ENCODE measurements at regions not wholly inside any gene's neighbourhood (a gene's known extent, or its start where the extent isn't known, plus 50 kb on each side); places are given as distances from the start of the nearest gene placed in this dataset.

DNA sequence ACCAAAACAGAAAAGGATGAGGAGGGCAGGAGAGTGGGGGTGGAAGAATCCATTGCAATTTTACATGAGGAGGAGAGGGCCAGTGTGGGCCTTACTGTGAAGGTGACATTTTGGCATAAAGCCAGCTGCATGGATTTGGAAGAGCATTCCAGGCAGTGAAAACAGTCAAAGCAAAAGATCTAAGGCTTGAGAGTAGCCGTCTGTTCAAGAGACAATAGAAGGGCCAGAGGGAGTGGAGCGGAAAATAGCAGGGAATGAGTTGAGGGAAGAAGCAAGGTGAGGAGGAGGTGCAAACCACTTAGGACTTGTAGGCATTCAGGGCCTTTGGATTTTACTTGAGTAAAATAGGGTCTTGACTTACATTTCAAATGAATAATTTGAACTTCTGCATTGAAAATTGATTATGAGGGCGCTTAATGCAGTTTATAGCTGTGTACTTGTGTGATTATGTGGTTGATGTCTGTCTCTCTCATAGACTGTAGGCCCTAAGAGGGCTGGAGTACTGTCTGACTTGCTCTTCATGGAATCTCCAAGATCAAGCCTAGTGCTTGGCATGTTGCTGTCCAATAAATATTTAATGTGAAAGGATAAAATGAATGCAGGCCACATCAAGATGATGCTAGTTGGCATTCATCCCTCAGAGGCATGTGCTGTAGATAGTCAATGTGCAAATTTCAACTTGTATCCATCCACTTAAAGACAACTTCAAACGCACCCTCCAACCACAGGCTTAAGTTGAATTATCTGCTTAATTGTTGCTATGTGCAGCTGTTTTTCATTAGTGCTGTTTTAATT lies 772.1 kb upstream of the RBFOX1 start:
- DNase-seq: no peak

- no peak for DNase-seq
These were observed 774.0 kb upstream of the RBFOX1 start for GRCh38 chr16:6558661-6559060.

GRCh38 chr16:6558126-6558525 lies 774.5 kb upstream of the RBFOX1 start:
- no peak for DNase-seq

GRCh38 chr16:6557353-6558023 lies 775.2 kb upstream of the RBFOX1 start:
- no peak for DNase-seq

DNA sequence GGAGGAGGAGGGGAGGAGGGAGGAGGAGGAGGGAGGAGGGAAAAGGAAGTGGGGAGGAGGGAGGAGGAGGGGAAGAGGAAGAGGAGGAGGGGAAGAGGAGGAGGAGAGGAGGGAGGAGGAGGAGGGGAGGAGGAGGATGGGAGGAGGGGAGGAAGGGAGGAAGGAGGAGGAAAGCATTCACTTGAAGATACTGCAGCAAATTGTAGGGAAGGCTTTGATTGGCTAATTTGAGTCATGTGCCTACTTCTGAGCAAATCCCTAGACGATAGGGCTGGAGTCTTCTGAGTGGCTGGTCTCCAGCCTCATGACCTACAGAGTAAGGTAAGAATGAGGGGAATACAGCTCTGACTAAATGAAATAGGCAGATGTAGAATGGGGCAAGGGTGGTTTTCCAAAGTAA lies 783.2 kb upstream of the RBFOX1 start:
- no peak for DNase-seq

- DNase-seq: no peak
These were observed 784.1 kb upstream of the RBFOX1 start for GRCh38 chr16:6548507-6548906.

DNA sequence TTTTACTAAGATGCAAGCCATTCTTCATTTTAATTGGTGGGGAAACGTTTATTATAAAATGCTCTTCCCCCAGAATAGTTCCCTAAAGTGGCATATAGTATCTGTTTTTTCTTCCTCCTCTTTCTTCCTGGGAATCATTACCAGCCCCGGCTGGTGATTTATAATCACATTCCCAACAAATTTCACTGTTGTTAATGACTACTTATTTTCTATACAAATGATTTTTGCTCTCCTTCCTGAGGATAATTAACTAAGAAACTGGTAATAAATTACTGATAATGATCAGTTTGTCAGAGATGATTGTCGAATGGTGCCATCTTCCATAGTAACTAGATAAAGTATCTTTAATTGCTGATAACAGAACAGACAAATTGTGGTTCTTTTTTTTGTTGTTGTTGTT lies 785.5 kb upstream of the RBFOX1 start:
- DNase-seq: no peak

GRCh38 chr16:6545329-6545728 lies 787.3 kb upstream of the RBFOX1 start:
- DNase-seq: no peak

DNA sequence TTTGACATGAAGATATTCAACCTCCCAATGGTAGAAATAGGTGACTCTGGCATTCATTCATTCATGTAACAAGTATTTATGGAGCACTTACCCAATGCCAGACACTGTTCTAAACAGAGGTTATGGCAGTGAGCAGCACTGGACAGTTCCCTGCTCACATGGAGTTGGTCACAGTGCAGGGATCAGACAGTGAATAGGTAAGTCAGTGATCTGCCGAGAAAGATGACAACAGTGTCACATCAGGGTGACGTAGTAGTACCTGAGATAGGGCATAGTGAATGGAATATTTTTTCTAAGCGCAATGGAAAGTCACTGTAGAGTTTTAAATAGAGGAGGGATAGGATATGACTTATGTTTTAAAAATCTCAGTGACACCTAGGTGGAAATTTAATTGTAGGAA lies 791.4 kb upstream of the RBFOX1 start:
- no peak for DNase-seq

DNA sequence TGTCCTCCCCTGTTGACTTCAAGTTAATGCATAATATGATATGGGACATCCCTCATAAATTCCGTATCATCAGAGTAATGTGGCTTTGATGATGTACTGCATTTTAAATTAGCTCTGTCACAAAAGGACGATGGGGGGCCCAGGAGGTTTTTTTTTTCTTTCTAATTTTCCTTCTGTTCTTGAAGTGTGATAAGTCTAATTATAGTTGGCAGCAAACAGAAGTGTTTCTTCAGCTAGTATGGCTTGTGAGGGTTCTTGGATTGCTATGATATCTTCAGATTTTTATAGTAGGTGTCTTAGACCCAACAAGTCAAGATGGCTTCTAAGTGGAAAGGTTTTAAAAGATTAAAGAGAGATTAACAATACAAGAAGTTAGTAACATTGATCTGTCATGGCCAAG lies 796.2 kb upstream of the RBFOX1 start:
- no peak for DNase-seq

GRCh38 chr16:6531067-6531466 lies 801.6 kb upstream of the RBFOX1 start:
- no peak for DNase-seq

DNA sequence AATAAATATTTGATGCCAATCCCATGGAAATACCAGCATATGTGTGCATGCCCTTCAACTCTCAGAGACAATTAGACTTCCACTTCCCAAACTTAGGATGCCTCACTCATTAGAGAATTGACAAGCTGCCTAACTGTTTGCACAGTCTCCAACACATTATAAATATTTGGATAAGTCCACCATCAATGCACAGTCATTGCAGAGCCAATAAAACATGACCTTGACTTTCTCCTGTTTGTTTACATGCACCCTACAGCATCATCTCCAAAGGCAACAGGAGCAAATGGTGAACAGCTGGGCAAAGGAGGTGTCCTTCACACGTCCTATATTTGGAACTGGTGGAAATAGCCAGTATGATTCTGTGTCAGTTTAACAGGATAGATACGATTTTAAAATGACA lies 804.4 kb upstream of the RBFOX1 start:
- no peak for DNase-seq

DNA sequence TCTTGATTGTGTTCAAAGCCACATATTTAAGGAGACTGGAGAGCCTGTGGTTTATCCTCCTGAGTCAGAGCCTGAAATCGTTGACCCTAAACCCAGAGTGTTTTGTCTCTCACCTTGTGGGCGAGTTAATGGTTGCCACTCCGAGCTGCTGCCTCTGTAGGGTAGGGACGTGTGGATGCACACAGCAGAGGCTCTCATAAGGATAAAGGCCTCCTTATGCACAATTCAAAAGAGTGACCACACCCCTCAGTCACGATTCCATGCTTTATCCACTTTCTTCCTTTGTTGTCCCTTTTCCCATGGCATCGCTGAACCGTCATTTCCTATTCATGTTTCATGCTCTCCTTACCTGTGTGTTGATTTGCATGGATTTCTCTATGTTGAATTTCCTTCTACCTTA lies 805.0 kb upstream of the RBFOX1 start:
- no peak for DNase-seq

DNA sequence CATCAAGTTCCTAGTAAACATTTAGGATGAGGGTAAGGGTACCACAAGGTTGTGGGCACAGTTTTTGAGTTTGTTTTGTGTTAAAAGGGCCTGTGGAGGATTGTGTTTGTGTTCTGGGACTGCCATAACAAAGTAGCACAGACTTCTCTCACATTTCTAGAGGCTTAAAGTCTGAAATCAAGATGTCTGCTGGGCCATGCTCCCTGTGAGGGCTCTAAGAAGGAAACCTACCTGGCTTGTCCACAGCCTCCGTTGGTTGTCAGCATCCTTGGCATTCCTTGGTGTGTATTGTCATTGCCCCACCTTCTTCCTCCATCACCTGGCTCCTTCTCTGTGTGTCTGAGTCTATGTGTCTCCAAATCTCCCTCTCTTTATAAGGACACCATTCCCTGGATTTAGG lies 808.1 kb upstream of the RBFOX1 start:
- no peak for DNase-seq

DNA sequence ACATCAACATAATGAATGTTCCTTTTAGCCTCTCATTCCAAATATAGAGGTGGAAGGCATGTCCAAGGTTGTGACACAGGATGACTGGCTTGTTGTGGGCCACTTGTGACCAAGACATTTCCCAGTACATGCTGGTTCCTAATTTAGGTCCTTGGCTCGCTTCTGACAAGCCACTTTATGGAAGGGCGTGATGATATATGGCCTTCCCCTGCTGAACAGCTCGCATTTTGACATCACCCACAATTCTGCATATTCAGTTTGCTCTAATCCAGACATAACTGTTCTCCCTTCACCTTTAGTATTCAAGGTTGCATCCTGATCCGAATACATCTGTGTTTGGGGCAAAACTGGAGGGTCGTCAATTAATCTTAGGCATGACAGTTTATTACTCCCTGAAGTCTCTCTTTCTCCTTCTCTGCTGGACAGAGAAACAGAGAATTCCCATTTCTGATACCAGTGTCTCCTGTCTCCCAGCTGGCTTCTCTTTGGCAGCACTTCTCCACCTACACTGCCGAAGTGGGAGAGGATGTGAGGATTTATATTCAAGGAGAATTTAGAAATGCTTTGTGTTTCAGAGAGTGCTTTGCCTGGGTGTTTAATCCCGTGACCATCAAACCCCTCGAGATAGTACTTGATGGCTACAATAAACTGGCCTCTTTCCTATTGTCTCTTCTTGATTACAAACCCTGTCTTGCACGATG lies 815.5 kb upstream of the RBFOX1 start:
- DNase-seq: no peak

GRCh38 chr16:6512512-6512911 lies 820.1 kb upstream of the RBFOX1 start:
- DNase-seq: no peak

GRCh38 chr16:6510261-6510660 lies 822.4 kb upstream of the RBFOX1 start:
- DNase-seq: no peak

DNA sequence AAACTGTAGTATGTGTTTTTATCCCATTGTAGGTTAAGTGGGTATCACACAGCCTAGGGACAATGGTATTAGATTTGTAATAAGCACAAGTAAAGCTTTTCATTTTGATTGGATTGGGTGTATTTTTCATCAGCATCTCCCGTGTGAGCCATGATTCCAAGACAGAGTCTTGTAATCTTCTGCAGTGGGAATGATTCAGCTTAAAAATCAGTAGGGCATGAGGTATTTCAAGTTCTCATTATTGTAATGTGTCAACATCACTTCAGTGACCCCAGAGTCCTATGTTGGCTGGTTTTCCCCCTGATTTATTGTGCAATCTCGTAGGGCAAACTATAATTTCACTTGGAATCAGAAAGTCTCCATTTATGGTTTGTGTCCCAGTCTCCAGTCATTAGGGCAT lies 833.2 kb upstream of the RBFOX1 start:
- DNase-seq: no peak

- no peak for DNase-seq
These were observed 833.8 kb upstream of the RBFOX1 start for GRCh38 chr16:6498858-6499257.

DNA sequence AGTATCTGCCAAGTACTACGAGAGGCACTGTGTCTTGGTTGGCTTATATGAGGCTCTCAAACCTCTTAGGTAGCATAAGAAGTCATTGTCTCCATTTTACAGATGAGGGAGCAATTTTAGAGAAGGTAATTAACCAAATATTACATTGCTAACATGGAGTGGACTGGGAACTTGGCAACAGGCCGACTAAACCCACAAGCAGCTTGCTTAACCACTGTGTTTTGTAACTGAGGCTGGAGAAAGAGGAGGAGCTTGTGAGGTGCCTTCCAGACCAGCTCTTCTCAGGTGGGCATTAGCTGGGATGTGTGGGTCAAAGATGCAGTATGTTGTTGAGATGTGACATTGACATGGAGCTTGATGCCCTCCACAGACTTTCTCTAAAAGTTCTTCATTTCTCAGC lies 835.6 kb upstream of the RBFOX1 start:
- DNase-seq: no peak

- no peak for DNase-seq
These were observed 837.0 kb upstream of the RBFOX1 start for GRCh38 chr16:6495486-6496210.

GRCh38 chr16:6494716-6495115 lies 837.9 kb upstream of the RBFOX1 start:
- no peak for DNase-seq

DNA sequence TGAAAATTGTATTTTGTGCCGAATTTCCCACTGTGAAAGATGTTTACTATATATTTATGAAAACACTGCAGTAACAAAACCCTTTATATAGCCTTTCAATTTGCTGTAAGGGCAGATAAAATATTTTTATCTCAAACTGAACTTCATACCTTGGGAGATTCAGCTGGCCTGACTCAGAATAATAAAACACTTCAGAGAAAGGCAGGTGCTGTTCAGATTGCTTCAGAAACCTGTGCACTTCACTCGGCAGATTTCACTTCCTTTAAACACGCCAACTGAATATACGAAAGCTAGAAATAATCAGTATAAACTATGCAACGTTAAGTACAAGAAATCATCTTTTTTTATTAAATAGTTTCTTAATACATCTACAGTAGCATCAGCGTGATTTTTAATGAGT lies 839.1 kb upstream of the RBFOX1 start:
- no peak for DNase-seq

DNA sequence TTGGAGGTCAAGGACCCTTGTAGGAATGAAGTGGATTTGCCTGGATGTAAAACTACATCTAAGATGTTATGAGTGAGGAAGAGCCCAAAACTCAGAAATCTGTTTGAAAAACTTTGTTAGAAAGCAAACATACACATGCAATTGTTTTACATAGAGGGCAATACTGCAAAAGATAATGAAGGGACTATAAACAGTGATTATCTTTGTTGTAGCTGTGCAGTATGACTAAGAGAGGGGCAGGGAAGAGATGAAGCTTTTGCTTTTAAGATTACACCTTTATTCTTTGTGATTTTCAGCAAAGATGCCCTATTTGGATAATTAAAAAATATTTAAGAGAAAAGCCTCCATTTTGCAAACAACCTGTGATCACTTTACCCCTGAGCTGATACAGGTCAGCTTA lies 839.9 kb upstream of the RBFOX1 start:
- no peak for DNase-seq

Data from activated gamma-delta T cell treated with Interleukin-2 at 50 U/mL for 16 hours (primary cell).